Activated CD8-positive, alpha-beta memory T cell treated with anti-CD3 and anti-CD28 coated beads, Interleukin-2, amount 50 U/mL, for 24 hours (primary cell): ENCODE measurements at regions not wholly inside any gene's neighbourhood (a gene's known extent, or its start where the extent isn't known, plus 50 kb on each side); places are given as distances from the start of the nearest gene placed in this dataset.
"Not testable (repeated sequence)": the region's sequence is repeated elsewhere in the genome, so short reads cannot be mapped to it uniquely, and the experiment has no call there.

Experiments used
- DNase-seq: peaks from one replicate; pipeline ENCODE4 v3.0.0-alpha.2; 2020; ENCODE audit errors: extremely low read depth

DNA sequence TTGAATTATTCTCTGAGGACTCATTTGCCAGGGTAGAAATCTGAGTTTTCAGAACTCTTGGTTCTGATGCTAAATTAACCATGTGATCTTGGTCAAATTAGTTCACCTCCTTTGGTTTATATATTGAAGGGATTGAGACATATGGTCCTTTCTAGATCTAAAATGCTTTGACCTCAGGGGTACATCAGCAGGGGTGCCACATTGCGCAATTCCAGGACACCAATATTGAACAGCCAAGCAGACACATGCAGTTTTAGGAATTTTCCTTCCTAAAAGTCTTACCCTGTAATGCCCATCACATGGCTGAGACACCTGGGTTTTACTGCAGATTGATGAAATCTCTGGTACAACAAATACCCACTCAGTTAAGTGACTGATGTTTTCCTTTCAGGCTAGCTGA, 254.4 kb upstream of the NCAM1 start:
- no peak for DNase-seq

DNA sequence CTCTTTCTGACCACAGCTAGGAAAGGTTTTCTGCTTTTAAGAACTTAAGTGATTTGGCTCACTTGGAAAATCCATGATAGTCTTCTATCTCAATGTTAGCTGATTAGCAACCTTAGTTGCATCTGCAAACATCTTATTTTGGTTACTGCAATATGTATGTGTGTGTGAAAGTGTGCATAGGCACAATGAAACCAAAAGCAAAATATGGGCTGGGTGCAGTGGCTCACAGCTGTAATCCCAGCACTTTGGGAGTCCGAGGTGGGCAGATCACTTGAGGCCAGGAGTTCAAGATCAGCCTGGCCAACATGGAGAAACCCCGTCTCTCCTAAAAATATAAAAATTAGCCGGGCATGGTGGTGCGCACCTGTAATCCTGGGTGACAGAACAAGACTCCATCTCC, 246.9 kb upstream of the NCAM1 start:
- not testable (repeated sequence) for DNase-seq

DNA sequence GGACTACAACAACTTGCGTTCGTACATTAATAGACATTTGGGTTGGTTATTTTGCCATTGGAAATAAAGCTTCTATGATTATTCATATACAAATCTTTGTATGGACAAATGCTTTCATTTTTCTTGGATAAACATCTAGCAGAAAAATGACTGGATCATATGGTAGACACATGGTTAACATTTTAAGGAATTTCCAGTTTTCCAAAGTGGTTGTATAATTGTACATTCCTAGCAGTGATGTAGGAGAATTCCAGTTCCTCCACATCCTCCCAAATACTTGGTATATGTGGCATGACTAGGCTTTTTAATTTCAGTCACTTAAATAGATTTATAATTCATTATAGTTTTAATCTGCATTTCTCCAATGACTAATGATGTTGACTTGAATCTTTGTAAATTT, 246.2 kb upstream of the NCAM1 start:
- DNase-seq = no peak

DNA sequence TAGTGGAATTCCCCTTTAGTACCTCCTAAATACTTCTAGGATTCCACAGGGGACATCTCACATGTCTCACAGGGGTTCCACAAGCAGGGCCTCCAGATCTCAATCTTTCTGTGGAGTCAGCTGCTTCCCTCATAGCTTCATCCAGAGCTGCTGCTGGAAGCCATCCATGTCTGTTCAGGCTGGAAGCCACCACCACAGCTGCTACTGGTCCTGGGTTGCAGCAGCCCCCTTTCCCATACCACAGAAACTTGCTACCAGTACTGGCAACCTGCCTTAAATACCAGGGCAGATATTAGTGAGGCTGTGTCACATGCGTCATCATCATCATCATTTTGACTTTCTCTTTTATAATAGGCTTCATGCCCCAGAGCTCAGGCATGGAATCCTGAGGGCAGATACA, 242.7 kb upstream of the NCAM1 start:
- no peak for DNase-seq

DNA sequence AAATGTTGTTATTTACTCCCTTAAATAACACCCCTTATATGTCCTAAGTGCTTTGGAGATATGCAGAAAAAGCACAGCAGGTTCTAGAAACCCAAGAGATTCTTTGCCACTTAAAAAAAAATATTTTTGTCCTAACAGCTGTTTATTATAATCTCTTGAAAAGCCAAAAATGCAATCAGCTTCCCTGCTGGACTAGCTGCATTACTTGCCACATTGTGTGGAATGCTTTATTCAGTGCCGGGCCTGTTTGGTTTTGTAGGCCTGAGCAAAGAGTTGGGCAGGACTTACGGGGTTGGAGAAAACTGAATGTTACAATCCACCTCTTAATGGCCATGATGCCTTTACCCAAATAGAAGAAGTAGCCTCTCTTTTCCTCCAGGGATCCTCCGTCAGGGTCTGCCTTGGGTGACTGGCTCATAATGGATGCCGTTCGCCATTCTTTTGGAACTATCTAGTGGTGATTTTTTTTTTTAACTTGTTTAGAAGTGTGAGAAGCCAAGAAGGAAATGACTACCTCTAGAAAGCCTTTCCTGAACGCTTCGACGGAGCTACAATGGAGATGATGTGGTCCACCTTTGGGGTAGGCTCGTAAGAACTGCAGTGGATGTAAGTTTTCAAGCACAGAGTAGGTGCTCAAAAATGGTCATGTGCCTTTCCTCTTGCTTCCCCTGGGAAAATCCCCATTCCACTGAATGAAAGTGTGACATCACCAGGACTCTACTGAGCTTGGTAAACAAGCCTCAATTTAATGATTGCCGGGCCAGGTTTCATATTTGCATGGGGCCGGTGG, 241.3 kb upstream of the NCAM1 start:
- DNase-seq = no peak

DNA sequence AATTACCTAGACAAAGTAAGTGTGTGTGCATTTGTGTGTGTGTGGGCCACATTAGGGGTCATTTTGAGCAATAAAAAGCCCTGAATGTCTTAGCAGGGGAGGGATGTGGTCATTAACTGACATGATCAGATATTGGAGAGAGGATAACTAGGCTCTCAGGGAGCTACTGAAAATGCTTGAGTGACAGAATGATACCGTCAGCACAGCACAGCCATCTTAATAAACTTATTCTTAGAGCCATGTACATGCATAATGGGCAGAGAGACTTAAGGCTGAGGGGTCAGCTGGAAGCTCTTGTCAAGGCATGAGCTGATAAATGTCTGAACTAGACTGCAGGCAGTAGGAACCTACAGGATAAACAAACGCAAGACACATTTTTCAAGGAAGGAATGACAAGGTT, 239.1 kb upstream of the NCAM1 start:
- no peak for DNase-seq

DNA sequence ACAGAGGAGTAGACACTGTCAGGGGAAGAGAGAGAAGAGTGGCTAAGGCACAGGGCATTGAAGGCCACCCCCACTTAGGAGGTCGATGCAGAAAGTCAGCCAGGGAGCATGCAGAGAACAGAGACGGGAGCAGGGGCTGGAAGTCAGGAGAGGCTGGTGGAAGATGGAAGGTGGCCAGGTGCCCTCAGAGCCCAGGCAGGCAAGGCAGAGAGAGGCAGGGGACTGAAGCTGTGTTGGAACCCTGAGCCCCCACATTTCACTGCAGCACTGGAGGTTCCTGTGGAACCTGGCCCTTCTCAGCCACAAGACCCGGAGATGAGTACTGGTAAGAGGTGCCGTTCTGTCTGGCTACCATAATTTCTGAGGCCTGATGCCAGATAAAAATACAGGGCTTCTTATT, 238.3 kb upstream of the NCAM1 start:
- DNase-seq = no peak

DNA sequence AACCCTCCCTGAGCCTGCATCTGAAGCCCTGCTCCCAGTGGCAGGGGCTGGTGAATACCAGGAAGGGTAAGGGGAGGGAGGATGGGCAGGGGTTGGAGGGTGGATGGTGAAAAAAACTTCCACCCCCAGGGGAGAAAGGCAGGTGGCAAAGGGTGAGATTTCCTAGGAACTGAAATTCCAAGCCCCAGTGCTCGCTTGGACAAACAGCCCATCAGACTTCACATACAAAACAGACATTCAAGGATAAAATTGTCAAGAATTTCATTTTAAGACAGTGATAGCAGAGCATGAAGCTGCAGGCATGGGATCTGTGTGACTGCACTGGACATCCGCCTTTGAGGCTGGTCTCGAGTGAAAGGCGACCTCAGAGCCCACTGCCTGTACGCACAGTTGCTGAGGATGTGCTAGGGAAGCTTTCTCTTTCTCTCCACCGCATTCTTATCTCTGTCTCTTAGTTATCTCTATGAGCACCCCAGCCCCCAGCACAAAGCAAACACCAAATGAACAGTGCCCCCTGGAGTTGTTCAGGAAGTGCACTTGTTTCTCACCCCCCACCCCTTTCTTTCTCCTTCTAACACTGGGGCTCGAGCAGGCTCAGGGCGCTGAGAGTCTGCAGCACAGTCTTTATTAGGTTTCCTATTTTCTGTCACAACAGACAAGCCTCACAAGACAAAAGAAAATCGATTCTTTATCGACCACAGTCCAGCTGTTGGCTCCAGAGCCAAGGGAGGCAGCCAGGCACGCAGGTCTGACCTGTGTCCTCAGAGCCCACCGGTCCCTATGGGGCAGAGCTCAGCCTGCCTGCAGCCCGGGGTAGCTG, 237.3 kb upstream of the NCAM1 start:
- no peak for DNase-seq

DNA sequence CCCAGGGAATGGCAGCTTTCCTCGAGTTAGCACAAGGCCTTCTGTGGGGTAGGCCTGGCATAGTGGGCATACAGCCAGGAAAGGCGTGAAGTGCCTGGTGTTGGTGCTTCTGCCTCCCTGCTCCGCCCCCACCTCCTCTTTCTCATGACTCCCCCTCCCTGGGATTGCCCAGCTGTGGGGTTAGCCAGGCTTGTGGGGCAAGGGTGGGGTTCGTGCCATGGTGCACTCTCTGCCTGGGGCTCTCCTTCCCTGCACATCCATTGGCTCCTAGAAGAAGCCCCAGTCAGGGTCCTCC, 236.8 kb upstream of the NCAM1 start:
- DNase-seq = no peak

DNA sequence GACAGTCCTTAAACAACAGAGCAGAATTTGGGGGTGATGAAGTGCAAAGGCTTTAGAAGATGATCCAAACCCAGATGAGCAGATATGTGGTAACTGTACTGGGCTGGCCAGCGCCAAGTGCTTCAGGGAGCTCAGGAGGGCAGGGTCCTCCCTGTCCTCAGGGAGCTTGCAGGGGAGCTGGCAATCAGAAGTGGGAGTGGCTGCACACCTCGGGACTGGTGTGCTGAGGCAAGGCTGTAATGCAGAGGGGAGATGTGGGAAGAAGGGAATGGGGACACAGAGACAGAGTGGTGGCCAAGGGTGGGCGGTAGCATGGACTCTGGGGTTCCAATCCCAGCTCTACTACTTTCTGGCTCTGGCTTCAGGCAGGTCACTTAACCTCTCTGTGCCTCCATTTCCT, 235.6 kb upstream of the NCAM1 start:
- DNase-seq = no peak

DNA sequence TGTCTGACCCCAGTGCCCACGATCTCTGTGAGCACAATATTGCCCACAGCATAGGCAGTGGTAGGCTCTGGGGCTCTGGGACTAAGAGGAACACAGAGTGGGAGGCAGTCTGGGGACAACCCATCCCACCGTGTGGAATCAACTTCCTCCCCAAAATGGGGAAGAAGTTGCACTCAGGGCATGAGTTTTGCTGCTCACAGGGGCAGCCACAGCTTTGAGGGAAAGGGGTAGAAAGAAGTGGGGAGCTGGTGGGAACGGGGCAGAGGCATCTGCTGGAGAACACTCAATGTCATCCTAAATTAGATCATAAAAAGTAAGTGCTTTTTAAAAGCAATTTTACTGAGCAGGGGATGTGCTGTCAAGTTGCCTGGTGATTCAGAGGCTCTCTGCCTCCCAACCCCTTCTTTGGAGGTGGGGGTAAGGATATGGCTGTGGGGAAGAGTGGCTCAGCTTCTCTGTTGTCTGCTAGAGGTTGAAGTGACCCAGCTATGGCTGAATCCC, 233.8 kb upstream of the NCAM1 start:
- no peak for DNase-seq

DNA sequence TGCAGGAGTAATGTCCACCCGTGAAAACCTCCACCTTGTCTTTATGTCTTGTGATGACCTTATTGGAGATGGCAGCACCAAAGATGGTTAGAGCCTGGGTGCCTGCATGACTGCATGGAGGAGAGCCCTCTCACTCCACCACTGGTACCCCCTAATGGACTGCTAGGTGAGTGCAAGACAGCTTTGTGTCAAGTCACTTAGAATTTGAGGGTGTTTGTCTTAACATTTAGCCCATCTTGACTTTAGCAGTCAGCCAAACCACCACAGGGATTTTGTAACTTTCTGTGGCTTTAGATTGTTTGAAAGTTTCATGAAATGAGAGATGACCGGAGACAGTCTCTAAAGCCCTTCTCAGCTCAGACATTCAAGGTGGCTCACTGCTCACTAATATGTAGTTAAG, 232.9 kb upstream of the NCAM1 start:
- no peak for DNase-seq

DNA sequence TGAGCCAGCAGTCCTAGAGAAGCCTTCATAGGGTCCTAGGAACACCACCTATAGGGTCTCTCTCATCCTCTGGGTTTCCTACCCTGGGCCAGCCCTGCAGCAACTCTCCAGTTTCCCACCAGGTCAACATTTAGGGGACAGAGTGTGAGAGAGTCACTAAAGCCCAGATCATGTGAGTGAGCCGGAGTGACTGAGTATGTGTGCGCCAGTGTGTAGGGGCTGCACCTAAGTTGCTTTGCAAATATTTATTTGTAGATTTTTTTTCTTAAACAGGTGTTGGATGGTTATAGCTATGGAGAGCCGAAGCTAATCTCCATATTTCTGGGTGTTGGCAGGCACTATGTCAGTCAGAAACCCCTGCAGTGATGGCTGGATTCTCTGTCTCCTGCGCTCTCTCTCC, 232.5 kb upstream of the NCAM1 start:
- DNase-seq = no peak

DNA sequence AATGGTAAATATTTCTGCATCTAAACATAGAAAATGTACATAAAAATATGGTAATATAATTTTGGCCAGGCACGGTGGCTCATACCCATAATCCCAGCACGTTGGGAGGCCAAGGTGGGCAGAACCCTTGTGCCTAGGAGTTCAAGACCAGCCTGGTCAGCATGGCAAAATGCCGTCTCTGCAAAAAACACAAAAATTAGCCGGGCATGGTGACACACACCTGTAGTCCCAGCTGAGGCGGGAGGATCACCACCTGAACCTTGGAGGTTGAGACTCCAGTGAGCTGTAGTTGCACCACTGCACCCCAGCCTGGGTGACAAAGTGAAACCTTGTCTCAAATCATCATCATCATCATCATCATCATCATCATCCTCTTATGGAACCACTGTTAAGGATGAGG, 230.6 kb upstream of the NCAM1 start:
- DNase-seq = no peak

DNA sequence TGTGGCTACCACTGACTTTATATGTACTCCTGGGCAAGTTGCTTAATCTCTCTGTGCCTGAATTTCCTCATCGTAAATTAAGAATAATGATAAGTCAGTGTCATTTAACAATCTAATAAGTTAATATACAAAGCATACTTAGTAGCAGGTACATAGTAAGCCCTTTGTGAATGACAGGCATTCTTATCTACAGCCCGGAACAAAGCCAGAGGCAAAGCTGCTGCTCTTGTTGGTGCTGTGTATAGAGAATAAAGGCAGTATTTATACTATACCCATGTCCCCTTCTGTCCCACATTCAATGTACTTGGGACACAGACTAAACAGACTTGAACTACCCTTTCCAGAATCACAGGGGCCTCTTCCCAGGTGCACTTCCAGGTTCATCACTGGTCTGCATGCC, 229.7 kb upstream of the NCAM1 start:
- DNase-seq = no peak

DNA sequence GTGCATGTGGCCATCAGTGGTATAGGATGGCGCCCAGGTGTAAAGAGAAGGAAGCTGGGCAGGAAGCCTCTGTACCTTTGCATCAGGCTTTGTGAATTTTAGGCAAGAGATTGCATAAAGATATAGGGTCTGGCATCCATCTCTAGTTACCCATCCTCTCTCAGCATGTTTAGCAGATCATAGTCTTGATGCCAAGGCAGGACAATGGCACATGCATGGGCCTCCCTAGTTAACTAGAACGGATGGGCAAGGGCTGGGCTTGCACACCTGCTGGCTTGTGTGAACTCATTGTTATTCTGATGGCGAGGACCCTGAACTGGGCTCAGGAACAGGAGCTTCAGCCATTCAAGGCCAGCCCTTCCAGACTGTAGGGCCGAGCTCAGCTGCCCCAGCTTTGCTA, 229.2 kb upstream of the NCAM1 start:
- DNase-seq = no peak

DNA sequence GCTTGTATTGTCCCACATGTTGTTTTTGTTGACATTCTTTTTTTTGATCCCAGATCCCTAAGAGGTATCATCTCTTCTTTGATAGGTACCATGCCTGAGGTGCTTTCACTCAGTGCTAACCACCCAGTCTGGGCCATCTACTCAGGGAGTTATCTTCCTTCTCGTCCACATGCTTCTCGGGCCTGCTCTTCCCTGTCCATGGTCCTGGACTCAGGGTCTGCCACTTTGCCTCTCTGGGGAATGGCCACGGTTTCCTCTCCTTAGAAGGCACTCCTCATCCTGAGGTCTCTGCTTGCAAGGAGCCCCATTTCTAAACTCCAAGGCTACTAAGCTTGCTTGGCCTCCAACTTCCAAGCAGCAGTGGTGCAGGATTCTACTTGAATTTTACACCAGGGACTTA, 227.0 kb upstream of the NCAM1 start:
- DNase-seq = no peak

DNA sequence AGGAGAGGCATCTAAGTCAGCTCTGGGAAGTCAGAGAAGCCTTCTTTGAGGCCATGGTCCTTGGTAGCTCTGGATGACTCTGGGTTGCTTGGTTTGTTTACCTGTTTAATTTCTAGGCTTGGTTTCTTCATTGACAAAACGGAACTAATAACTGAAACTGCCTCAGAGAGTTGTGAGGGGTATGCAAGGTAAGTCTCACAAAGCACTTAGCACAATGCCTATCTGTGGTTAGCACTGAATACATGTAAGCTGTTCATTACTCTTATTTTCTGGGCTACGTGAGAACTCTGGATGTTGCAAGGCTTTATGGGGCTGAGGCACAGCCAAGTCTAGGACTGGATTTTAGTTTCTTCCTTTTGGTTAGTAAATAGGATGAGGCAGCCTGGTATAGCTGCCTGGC, 225.8 kb upstream of the NCAM1 start:
- no peak for DNase-seq

DNA sequence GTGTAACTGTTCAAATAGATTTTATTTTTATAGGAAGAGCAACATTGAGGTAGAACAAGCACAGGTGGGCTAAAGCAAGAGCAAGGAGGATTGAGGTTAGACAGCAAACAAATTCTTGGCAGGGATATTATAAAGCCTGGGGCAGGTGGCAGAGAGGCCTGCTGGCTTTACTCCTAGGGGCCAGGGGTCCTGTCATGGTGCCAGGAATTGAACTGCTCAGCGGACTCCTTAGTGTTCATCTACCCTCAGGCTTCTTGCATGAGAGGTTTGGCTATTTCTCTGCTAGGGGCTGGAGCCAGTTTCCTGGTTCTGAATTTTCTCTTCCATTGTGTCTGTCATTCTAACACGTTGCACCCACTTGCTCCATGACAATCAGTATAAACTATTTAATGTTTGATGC, 217.2 kb upstream of the NCAM1 start:
- DNase-seq = no peak

DNA sequence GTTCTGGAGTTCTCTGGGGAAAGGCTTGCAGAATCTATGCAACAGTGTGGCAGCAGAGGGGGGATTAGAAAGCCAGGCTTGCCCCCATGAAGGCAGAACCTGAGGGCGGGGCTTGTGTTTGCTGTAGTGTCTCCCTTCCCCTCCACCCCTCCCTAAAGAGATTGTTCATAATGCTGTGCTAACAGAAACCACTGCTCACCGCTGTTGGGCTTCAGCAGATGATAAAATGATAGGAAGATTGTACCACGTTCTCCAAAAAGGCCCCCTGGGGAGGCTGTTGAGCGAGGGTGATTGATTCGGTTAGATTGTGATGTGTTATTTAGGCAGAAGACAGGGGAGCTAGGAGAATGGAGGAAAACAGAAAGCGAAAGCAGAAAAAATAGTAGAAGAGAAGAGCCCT, 215.2 kb upstream of the NCAM1 start:
- DNase-seq = no peak

DNA sequence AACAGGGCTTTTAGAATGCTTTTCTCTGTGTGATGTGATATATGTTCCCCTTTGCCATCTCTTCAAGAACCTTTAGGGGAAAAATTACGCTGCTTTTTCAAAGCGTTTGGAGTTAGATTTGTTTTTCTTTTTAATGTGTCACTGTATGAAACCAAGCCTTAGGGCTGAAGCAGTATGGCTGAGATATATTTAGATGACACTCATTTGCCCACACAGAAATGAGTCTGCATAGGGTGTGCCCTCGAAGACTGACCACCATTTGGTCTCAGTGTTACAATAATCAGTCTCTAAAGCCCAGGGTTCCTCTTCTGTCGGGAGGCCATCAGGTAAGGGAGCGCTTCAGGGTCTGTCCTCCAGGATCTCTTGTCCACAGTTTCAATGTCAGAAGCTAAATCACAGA, 213.0 kb upstream of the NCAM1 start:
- no peak for DNase-seq

DNA sequence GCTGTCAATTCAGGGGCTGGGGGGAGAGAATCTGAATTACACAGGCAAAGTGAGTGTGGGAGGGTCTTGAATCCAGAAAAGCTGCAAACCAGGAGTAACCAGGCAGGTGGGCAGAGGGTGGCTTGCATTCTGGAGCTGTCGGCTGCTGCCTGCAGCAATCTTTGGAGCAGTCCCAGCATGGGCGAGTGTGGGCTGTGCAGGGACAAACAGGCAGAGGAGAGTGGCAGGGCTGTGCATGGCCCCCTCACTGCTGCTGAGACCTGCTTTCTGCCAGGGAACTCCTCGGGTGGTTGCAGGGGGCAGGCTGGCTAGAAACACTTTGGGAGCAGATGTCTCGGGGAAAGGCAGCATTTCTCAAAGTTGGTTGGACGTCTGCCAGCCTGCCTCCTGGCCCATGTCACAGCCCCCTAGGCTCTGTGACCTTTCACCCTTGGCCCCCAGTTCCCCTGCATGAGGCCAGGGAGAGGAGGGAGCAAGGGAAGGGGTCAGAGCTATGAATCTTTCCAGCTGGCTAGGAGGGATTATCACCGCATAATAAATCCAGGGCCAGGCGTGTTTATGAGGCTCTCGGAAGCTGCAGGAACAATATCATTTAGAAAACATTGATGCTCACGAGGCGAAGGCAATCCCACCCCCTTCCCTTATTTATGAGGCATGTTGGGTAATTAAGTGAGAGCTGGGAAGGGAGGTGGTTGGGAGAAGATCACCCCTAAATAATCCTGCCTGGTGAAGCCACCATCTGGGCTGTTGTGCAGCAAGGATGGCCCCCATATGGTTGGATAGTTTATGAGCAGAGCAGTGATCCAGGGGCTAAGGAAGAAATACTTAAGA, 212.3 kb upstream of the NCAM1 start:
- no peak for DNase-seq

DNA sequence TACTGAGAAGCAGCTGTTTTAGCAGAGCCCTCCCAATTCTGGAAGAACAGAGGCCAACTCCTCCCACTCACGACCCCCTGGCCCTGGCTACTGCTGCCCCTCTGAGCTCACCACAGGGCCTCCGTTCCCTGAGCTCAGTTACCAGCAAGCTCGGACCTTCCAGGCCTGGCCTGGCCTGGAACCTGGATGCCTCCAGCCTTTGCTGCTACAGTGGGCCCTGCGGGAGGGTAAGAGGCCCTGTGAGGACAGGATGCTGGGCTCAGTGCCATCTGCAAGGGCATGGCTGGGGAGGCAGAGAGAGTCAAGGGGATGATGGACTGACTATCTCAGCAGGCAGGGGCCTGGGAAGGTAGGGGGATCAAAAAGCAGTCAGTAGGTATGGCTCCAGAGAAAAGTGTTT, 209.9 kb upstream of the NCAM1 start:
- no peak for DNase-seq
